GM23248 (cell line): ENCODE measurements at regions not wholly inside any gene's neighbourhood (a gene's known extent, or its start where the extent isn't known, plus 50 kb on each side); places are given as distances from the start of the nearest gene placed in this dataset.

Experiments used
- EZH2 ChIP-seq: fragments of 200-600 bp; sonication (generic); IDR thresholded peaks from 2 replicates; pipeline ENCODE4 v1.6.1; 2018; ENCODE audit warnings: antibody characterized with exemption, mild to moderate bottlenecking; ENCODE audit not compliant: insufficient read depth, poor library complexity, severe bottlenecking
- EZH2phosphoT487 ChIP-seq: fragments of 200-600 bp; sonication (generic); IDR thresholded peaks from 2 replicates; pipeline ENCODE4 v1.6.1; 2018; ENCODE audit warnings: antibody characterized with exemption, moderate library complexity, mild to moderate bottlenecking, low read depth; ENCODE audit not compliant: insufficient read depth

- TF ChIP-seq EZH2 (no peak), EZH2phosphoT487 (no peak)
Observed at GRCh38 chr6:95244751-95245150, 332.6 kb upstream of the MANEA start.
